HepG2 (cell line): ENCODE measurements at regions not wholly inside any gene's neighbourhood (a gene's known extent, or its start where the extent isn't known, plus 50 kb on each side); places are given as distances from the start of the nearest gene placed in this dataset.

ENCODE experiments used
- BRF2 ChIP-seq: sonication (generic); formaldehyde crosslinking; IDR thresholded peaks from 2 replicates; pipeline ENCODE4 v1.8.1; 2022; ENCODE audit warnings: mild to moderate bottlenecking, missing genetic modification reagents
- ETS1 ChIP-seq: sonication (generic); formaldehyde crosslinking; IDR thresholded peaks from 2 replicates; pipeline ENCODE4 v1.4.0; 2020; ENCODE audit warnings: missing genetic modification reagents
- FOXC1 ChIP-seq: sonication (generic); formaldehyde crosslinking; IDR thresholded peaks from 2 replicates; pipeline ENCODE4 v1.8.0; 2022; ENCODE audit warnings: mild to moderate bottlenecking, missing genetic modification reagents, borderline replicate concordance
- GMEB2 ChIP-seq: IDR thresholded peaks from 2 replicates; pipeline ENCODE4 v1.6.1; 2016; ENCODE audit warnings: missing biosample characterization, missing genetic modification reagents, low read depth
- IRF2 ChIP-seq: IDR thresholded peaks from 2 replicates; pipeline ENCODE4 v1.6.1; 2018; ENCODE audit warnings: missing genetic modification reagents, missing compliant biosample characterization
- JUND ChIP-seq: sonication (generic); formaldehyde crosslinking; IDR thresholded peaks from 2 replicates; pipeline ENCODE4 v1.8.0; 2022; ENCODE audit warnings: mild to moderate bottlenecking, missing genetic modification reagents
- LCORL ChIP-seq, 2 experiments: fragments of 450-650 bp in 1 of 2; sonication (generic) in 1 of 2; formaldehyde crosslinking in 1 of 2; IDR thresholded peaks; 2 replicates each; pipeline versions ENCODE4 v1.5.0 to v1.6.1; 2017 to 2020; ENCODE audit warnings: antibody characterized with exemption in 1 of 2, missing genetic modification reagents in 1 of 2
- MATR3 ChIP-seq: sonication (generic); formaldehyde crosslinking; IDR thresholded peaks from 2 replicates; pipeline ENCODE4 v1.4.0; 2020; ENCODE audit warnings: missing genetic modification reagents
- MYNN ChIP-seq: sonication (generic); formaldehyde crosslinking; IDR thresholded peaks from 2 replicates; pipeline ENCODE4 v1.4.0; 2020; ENCODE audit warnings: mild to moderate bottlenecking, low read depth, missing genetic modification reagents
- NCOA5 ChIP-seq: sonication (generic); formaldehyde crosslinking; IDR thresholded peaks from 2 replicates; pipeline ENCODE4 v1.4.0; 2020; ENCODE audit warnings: missing genetic modification reagents
- NFKB2 ChIP-seq: sonication (generic); formaldehyde crosslinking; IDR thresholded peaks from 2 replicates; pipeline ENCODE4 v1.4.0; 2020; ENCODE audit warnings: missing genetic modification reagents, borderline replicate concordance
- NRL ChIP-seq: sonication (generic); formaldehyde crosslinking; IDR thresholded peaks from 2 replicates; pipeline ENCODE4 v1.5.0; 2020; ENCODE audit warnings: missing genetic modification reagents, mild to moderate bottlenecking, moderate library complexity, borderline replicate concordance
- PITX1 ChIP-seq: sonication (generic); formaldehyde crosslinking; IDR thresholded peaks from 2 replicates; pipeline ENCODE4 v1.5.1; 2020; ENCODE audit warnings: mild to moderate bottlenecking, missing genetic modification reagents
- POGZ ChIP-seq: sonication (generic); formaldehyde crosslinking; IDR thresholded peaks from 2 replicates; pipeline ENCODE4 v1.4.0; 2020; ENCODE audit warnings: mild to moderate bottlenecking, missing genetic modification reagents
- RAD51 ChIP-seq: fragments of 450-650 bp; IDR thresholded peaks from 2 replicates; pipeline ENCODE4 v1.6.1; 2016; ENCODE audit warnings: borderline replicate concordance
- TCF7 ChIP-seq: sonication (generic); IDR thresholded peaks from 2 replicates; pipeline ENCODE4 v1.6.1; 2016; ENCODE audit warnings: antibody characterized with exemption, low read depth
- ZBTB20 ChIP-seq: sonication (generic); formaldehyde crosslinking; IDR thresholded peaks from 2 replicates; pipeline ENCODE4 v1.8.1; 2023; ENCODE audit warnings: missing genetic modification reagents, low read depth, mild to moderate bottlenecking, borderline replicate concordance
- ZNF121 ChIP-seq: sonication (generic); formaldehyde crosslinking; IDR thresholded peaks from 2 replicates; pipeline ENCODE4 v1.5.0; 2020; ENCODE audit warnings: mild to moderate bottlenecking, missing genetic modification reagents
- ZNF143 ChIP-seq: sonication (generic); formaldehyde crosslinking; IDR thresholded peaks from 2 replicates; pipeline ENCODE4 v1.4.0; 2020; ENCODE audit warnings: missing genetic modification reagents
- ZNF354B ChIP-seq: sonication (generic); formaldehyde crosslinking; IDR thresholded peaks from 2 replicates; pipeline ENCODE4 v1.8.0; 2022; ENCODE audit warnings: mild to moderate bottlenecking, missing genetic modification reagents
- ZNF382 ChIP-seq: sonication (generic); formaldehyde crosslinking; IDR thresholded peaks from 2 replicates; pipeline ENCODE4 v1.5.0; 2020; ENCODE audit warnings: missing genetic modification reagents, mild to moderate bottlenecking, borderline replicate concordance
- ZNF512 ChIP-seq: sonication (generic); formaldehyde crosslinking; IDR thresholded peaks from 2 replicates; pipeline ENCODE4 v1.4.0; 2020; ENCODE audit warnings: mild to moderate bottlenecking, missing genetic modification reagents
- ZNF564 ChIP-seq: sonication (generic); formaldehyde crosslinking; IDR thresholded peaks from 2 replicates; pipeline ENCODE4 v1.8.1; 2023; ENCODE audit warnings: mild to moderate bottlenecking, missing genetic modification reagents
- ZNF567 ChIP-seq: sonication (generic); formaldehyde crosslinking; IDR thresholded peaks from 2 replicates; pipeline ENCODE4 v1.8.1; 2023; ENCODE audit warnings: mild to moderate bottlenecking, missing genetic modification reagents, borderline replicate concordance
- ZNF577 ChIP-seq: sonication (generic); formaldehyde crosslinking; IDR thresholded peaks from 2 replicates; pipeline ENCODE4 v1.4.0; 2020; ENCODE audit warnings: mild to moderate bottlenecking, low read depth, missing genetic modification reagents, borderline replicate concordance
- ZNF792 ChIP-seq: IDR thresholded peaks from 2 replicates; pipeline ENCODE4 v1.6.1; 2016

- TF ChIP-seq PITX1 (CRISPR knock-in tag) (peak; percentile 85; the same call in 1 of the 2 replicates), ZNF382 (CRISPR knock-in tag) (0 out of 2 replicates have a peak, but pooled peaks have one; percentile 32), ZNF564 (CRISPR knock-in tag) (0 out of 2 replicates have a peak, but pooled peaks have one; percentile 9), FOXC1 (CRISPR knock-in tag) (no peak), ETS1 (CRISPR knock-in tag) (no peak), MYNN (CRISPR knock-in tag) (no peak), MATR3 (CRISPR knock-in tag) (no peak), IRF2 (CRISPR knock-in tag) (peak; percentile 55; the same call in 1 of the 2 replicates), ZNF792 (peak; percentile 31; the same call in 1 of the 2 replicates), ZNF121 (CRISPR knock-in tag) (0 out of 2 replicates have a peak, but pooled peaks have one; percentile 32), ZNF512 (no peak), NRL (peak; percentile 74; the same call in 1 of the 2 replicates), ZNF567 (CRISPR knock-in tag) (no peak; the same call in 1 of the 2 replicates), TCF7 (peak; percentile 17; the same call in 1 of the 2 replicates), ZBTB20 (CRISPR knock-in tag) (0 out of 2 replicates have a peak, but pooled peaks have one; percentile 79), POGZ (CRISPR knock-in tag) (peak; percentile 42; the same call in 1 of the 2 replicates), ZNF143 (no peak), GMEB2 (CRISPR knock-in tag) (no peak), NFKB2 (peak; percentile 39; the same call in 1 of the 2 replicates), JUND (CRISPR knock-in tag) (no peak), ZNF577 (CRISPR knock-in tag) (no peak), LCORL (IDR thresholded peaks at IDR 0.05) (no peak), LCORL (CRISPR knock-in tag; IDR thresholded peaks at IDR 0.05) (no peak; the same call in 1 of the 2 replicates), BRF2 (peak; percentile 67; the same call in 1 of the 2 replicates), ZNF354B (CRISPR knock-in tag) (no peak), RAD51 (no peak), NCOA5 (CRISPR knock-in tag) (no peak)
Measured at GRCh38 chr2:8571792-8572499, 109.9 kb upstream of the ID2 start (continued).
